ENCODE measurements at regions not wholly inside any gene's neighbourhood (a gene's known extent, or its start where the extent isn't known, plus 50 kb on each side); places are given as distances from the start of the nearest gene placed in this dataset.

DNA sequence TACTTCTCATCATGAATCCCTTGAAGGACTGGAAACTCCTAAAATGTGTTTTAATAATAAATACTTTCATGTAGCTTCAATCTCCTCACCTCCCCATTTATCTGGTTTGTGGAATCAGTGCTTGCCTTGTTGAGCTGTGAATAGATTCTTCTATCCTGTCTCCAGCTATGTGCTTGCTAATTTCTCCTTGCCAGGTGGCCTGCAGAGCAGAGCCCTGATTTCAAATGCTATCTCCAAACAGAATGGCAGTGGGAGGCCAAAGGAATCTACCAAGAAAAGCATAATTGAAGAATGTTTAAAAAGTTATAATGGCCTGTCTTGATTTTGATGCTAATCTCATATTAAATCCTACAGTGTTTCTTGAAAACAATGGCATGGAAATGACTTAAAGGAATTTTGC, 309.3 kb upstream of the CHORDC1 start:
- no peak overlapping the region for H3K4me3 ChIP-seq (ENCODE audit: low read depth, low read length)
- TF ChIP-seq, protein P1, sequence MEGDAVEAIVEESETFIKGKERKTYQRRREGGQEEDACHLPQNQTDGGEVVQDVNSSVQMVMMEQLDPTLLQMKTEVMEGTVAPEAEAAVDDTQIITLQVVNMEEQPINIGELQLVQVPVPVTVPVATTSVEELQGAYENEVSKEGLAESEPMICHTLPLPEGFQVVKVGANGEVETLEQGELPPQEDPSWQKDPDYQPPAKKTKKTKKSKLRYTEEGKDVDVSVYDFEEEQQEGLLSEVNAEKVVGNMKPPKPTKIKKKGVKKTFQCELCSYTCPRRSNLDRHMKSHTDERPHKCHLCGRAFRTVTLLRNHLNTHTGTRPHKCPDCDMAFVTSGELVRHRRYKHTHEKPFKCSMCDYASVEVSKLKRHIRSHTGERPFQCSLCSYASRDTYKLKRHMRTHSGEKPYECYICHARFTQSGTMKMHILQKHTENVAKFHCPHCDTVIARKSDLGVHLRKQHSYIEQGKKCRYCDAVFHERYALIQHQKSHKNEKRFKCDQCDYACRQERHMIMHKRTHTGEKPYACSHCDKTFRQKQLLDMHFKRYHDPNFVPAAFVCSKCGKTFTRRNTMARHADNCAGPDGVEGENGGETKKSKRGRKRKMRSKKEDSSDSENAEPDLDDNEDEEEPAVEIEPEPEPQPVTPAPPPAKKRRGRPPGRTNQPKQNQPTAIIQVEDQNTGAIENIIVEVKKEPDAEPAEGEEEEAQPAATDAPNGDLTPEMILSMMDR (IDR thresholded peaks at IDR 0.05; ENCODE audit: insufficient read depth, low read length): no peak
- no peak for DNase-seq (ENCODE audit: low read depth)

DNA sequence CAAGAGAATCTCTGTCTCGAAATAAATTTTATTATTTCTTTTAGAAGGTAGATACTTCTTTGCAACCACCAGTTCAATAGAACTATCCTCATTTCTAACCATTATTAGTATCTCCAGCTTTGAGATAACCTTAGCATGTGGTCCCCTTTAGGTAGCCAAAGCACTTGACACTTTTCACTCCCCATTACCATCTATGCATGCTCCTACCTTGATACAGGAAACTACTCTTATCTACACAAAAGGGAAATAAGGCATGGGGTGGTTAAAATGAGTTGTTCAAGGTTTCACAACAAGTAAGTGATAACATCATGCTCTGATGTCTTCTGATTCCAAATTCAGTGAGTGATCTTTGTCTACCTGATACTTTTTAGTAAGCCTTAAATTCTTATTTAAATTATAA, 308.2 kb upstream of the CHORDC1 start:
- no peak overlapping the region for H3K4me3 ChIP-seq (ENCODE audit: low read depth, low read length)
- TF ChIP-seq, protein P1 (IDR thresholded peaks at IDR 0.05; ENCODE audit: insufficient read depth, low read length): no peak
- DNase-seq (ENCODE audit: low read depth): no peak

DNA sequence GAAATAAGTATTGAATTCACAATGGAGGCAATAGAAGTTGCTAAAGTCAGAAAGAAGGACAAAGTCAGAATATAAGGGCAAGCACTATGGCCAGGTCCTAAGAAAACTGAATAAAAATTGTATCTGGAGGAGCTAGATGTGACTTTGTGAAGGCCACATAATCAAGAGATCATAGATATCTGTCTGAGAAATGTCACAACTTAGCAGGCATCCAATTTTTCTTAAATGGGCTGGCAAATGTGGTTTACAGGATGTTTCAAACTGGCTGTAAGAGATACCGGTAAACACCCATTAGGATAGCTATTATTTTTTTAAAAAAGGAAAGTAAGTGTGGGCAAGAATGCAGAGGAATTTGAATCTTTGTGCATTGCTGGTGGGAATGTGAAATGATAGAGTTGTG, 303.1 kb upstream of the CHORDC1 start:
- DNase-seq (ENCODE audit: low read depth): no peak
- TF ChIP-seq, protein P1 (IDR thresholded peaks at IDR 0.05; ENCODE audit: insufficient read depth, low read length): no peak
- no peak overlapping the region for H3K4me3 ChIP-seq (ENCODE audit: low read depth, low read length)

DNA sequence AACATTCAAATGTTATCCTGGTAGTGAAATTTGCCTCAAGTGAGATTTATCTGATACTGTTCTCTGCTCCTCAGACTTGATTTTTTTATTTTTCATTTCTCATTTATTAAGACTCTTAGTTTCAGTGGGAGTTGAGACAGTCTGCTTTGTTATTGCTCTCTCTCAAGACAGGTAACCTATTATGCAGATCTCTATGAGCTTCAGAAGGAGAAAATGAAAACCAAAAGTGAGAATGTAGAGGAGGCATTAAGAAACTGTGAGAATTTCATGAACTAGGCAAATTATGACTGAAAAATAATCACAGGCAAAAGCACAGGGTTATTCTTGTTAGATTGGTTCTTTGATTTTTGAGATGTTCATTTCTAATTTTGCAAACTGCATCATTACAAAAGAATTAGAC, 290.0 kb upstream of the CHORDC1 start:
- TF ChIP-seq, protein P1 (IDR thresholded peaks at IDR 0.05; ENCODE audit: insufficient read depth, low read length): no peak
- no peak overlapping the region for H3K4me3 ChIP-seq (ENCODE audit: low read depth, low read length)
- no peak for DNase-seq (ENCODE audit: low read depth)

DNA sequence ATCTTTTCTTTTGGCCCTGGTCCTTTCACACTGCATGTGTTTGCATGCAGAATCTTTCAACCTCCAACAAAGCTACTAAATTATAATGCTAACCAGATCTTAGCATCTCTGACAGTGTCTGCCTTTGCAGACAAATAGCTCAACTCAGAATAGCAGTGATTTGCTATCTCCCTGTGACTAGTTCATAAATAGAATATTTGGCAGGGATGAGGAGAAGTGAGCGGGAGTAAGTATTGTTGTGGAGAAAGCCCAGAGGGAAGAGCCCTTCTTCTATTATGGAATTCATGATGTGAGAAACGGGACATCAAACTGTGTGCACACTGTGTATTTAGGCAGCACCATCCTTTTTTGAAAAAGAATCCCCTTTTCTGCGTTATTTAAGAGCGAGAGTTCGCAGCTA, 288.0 kb upstream of the CHORDC1 start:
- TF ChIP-seq, protein P1 (IDR thresholded peaks at IDR 0.05; ENCODE audit: insufficient read depth, low read length): no peak
- H3K4me3 ChIP-seq (ENCODE audit: low read depth, low read length): no peak overlapping the region
- no peak for DNase-seq (ENCODE audit: low read depth)

DNA sequence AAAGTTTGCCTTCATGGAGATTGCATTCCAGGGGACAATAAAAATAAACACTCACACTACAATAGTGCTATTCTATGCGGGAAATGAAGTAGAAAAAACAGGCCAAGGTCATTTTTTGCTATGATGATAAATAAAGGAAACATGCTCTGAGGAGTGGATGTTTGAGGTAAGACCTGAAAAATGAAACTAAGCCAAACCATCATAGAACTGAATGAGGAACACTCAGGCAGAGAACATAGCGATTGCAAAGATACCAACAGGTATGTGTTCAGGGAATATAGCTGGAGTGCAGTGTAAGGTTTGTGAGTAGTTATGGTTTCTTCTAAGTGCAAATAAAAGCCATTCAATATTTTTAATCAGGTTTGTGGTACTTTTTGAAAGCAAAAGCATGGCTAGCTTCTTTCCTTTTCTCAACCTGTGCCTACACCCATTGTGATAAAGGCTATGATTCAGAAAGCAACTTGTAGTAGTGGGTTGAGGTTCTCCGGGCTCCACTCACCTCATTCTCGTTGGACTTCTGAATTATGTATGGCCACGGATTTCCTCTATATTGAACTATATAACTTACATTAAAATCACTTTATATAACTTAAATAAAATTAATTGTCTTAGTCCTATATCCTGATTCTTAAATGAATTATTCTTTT, 278.2 kb upstream of the CHORDC1 start:
- no peak overlapping the region for H3K4me3 ChIP-seq (ENCODE audit: low read depth, low read length)
- DNase-seq (ENCODE audit: low read depth): no peak
- TF ChIP-seq, protein P1 (IDR thresholded peaks at IDR 0.05; ENCODE audit: insufficient read depth, low read length): no peak

DNA sequence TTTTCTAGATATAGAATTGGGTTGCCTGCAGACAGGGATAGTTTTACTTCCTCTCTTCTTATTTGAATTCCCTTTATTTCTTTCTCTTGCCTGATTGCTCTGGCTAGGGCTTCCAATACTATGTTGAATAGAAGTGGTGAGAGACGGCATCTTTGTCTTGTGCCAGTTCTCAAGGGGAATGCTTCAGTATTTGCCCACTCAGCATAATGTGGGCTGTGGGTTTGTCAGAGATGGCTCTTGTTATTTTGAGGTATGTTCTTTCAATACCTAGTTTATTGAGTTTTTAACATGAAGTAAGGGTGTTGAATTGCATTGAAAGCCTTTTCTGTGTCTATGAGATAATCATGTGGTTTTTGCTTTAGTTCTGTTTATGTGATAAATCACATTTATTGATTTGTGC, 273.9 kb upstream of the CHORDC1 start:
- no peak overlapping the region for H3K4me3 ChIP-seq (ENCODE audit: low read depth, low read length)
- TF ChIP-seq, protein P1 (IDR thresholded peaks at IDR 0.05; ENCODE audit: insufficient read depth, low read length): no peak
- DNase-seq (ENCODE audit: low read depth): no peak
